MCF 10A (cell line): ENCODE measurements at regions not wholly inside any gene's neighbourhood (a gene's known extent, or its start where the extent isn't known, plus 50 kb on each side); places are given as distances from the start of the nearest gene placed in this dataset.
"Not testable (repeated sequence)": the region's sequence is repeated elsewhere in the genome, so short reads cannot be mapped to it uniquely, and the experiment has no call there.

Source experiments
- BruUV-seq: library from RNA; stranded (reverse); fragments of 400-500 nt; replicated peaks from 2 replicates; lab custom pipeline; 2021; lab: Mats Ljungman, UMichigan
- CTCF ChIA-PET: fragments of 300-600 bp; sonication (Branson Sonifier 250); formaldehyde crosslinking; extraction: SDS; loops from one replicate; lab custom pipeline; 2021; ENCODE audit warnings: antibody characterized with exemption, inconsistent platforms; lab: Yijun Ruan, JAX
- POLR2A ChIA-PET: fragments of 300-600, 350-650 bp; sonication (Branson Sonifier 250); formaldehyde crosslinking; extraction: SDS; loops from one replicate; lab custom pipeline; 2020; ENCODE audit warnings: antibody characterized with exemption, inconsistent platforms; lab: Yijun Ruan, JAX
- DNase-seq: peaks from one replicate; pipeline ENCODE4 v3.0.0-alpha.2; 2018; ENCODE audit not compliant: unreplicated experiment
- H3K27ac Mint-ChIP-seq: one replicate; pipeline ENCODE4 v1.8.0; 2022; ENCODE audit warnings: mild to moderate bottlenecking, low read depth, mixed read lengths; ENCODE audit not compliant: unreplicated experiment
- H3K27me3 Mint-ChIP-seq: one replicate; pipeline ENCODE4 v1.8.0; 2022; ENCODE audit warnings: mixed read lengths; ENCODE audit not compliant: insufficient read depth, unreplicated experiment
- H3K36me3 Mint-ChIP-seq: one replicate; pipeline ENCODE4 v1.8.0; 2022; ENCODE audit warnings: mild to moderate bottlenecking, moderate library complexity, mixed read lengths; ENCODE audit not compliant: insufficient read depth, unreplicated experiment
- H3K4me1 Mint-ChIP-seq: one replicate; pipeline ENCODE4 v1.8.0; 2022; ENCODE audit warnings: mixed read lengths; ENCODE audit not compliant: insufficient read depth, unreplicated experiment
- H3K4me3 Mint-ChIP-seq: one replicate; pipeline ENCODE4 v1.8.0; 2022; ENCODE audit warnings: mild to moderate bottlenecking, moderate library complexity, mixed read lengths; ENCODE audit not compliant: unreplicated experiment
- H3K9me3 Mint-ChIP-seq: one replicate; pipeline ENCODE4 v1.8.0; 2022; ENCODE audit warnings: mixed read lengths; ENCODE audit not compliant: unreplicated experiment
- CTCF ChIP-seq: fragments of 200-600 bp; IDR thresholded peaks from one replicate; pipeline ENCODE4 v1.8.0; 2022; ENCODE audit warnings: antibody characterized with exemption, mild to moderate bottlenecking; ENCODE audit not compliant: unreplicated experiment
- intact Hi-C: fragments of 100-400 bp; cut with micrococcal nuclease; formaldehyde crosslinking; loops from 2 replicates; pipeline ENCODE4 v1.14.1; 2022

- Mint-ChIP-seq H3K27me3 (no peaks in the 10 kb centered on the region), H3K27ac (no peak overlapping the region), H3K9me3 (no peaks in the 10 kb centered on the region), H3K4me3 (no peak overlapping the region), H3K36me3 (no peaks in the 10 kb centered on the region), H3K4me1 (peaks cover 5% of the 10 kb centered on the region)
- intact Hi-C loops, result no loop called here
- no TSS peak for BruUV-seq
- CTCF ChIA-PET, result interaction anchor here (0.7 to 2.1 kb wide), 8 partner anchors 17 to 1789 kb away, joined by 3 to 13 read pairs (median 6); no protein-coding TSS in a partner anchor
- no peak for TF ChIP-seq CTCF
- DNase-seq, result no peak
- POLR2A ChIA-PET, result interaction anchor here (1.6 to 2.8 kb wide), 2 partner anchors 101 to 201 kb away, joined by 3 to 15 read pairs; no protein-coding TSS in a partner anchor
Observed at GRCh38 chr13:110817143-110817542, 97.7 kb downstream of the ANKRD10 start.

DNA sequence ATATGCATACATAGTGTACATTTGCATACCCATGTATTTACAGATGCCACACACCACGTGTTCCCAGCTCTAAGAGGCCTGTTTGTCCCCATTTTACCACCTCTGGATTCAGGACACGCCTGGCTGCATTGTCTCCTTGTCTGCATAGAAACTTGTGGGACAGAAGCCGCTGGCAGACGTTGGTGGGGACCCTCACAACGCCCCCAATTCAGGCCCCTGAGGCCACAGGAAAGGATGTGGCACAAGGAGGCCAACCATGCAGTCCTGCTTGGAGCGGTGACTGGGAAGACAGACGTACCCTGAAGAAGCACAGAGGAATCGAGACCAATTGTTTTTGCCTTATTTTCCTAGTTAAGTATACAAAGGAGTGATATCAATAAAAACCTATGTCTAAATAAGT is 96.1 kb downstream of the ANKRD10 start:
- Mint-ChIP-seq H3K4me1 (peaks cover 5% of the 10 kb centered on the region), H3K36me3 (no peaks in the 10 kb centered on the region), H3K4me3 (no peak overlapping the region), H3K27ac (no peak overlapping the region), H3K27me3 (no peaks in the 10 kb centered on the region), H3K9me3 (no peaks in the 10 kb centered on the region)
- POLR2A ChIA-PET, result interaction anchor here (1.5 to 2.8 kb wide), 3 partner anchors 51 to 202 kb away, joined by 3 to 15 read pairs (median 4); no protein-coding TSS in a partner anchor
- TF ChIP-seq CTCF, result no peak
- intact Hi-C loops, result loop anchor here (1.0 to 2.0 kb wide), 5 partner anchors 103 to 362 kb away; no protein-coding TSS in a partner anchor
- no peak for DNase-seq
- no TSS peak for BruUV-seq
- CTCF ChIA-PET, result interaction anchor here (0.6 to 2.1 kb wide), 23 partner anchors 10 to 629 kb away, joined by 3 to 13 read pairs (median 4); no protein-coding TSS in a partner anchor

- H3K36me3 Mint-ChIP-seq, result no peaks in the 10 kb centered on the region
- peak; percentile 78 for DNase-seq
- H3K9me3 Mint-ChIP-seq, result no peaks in the 10 kb centered on the region
- POLR2A ChIA-PET, result interaction anchor here (0.7 to 2.8 kb wide), 3 partner anchors 17 to 104 kb away, joined by 3 to 15 read pairs (median 5); no protein-coding TSS in a partner anchor
- CTCF ChIA-PET, result interaction anchor here (0.6 to 2.7 kb wide), 26 partner anchors 9 to 599 kb away, joined by 3 to 13 read pairs (median 4); no protein-coding TSS in a partner anchor
- peak; percentile 92 for TF ChIP-seq CTCF
- intact Hi-C loops, result loop anchor here (1.0 to 2.0 kb wide), 5 partner anchors 104 to 363 kb away; no protein-coding TSS in a partner anchor
- BruUV-seq, result no TSS peak
- peaks cover 5% of the 10 kb centered on the region for H3K4me1 Mint-ChIP-seq
- no peak overlapping the region for H3K4me3 Mint-ChIP-seq
- H3K27ac Mint-ChIP-seq, result no peak overlapping the region
- no peaks in the 10 kb centered on the region for H3K27me3 Mint-ChIP-seq
Observed at GRCh38 chr13:110819203-110820014, 95.5 kb downstream of the ANKRD10 start.

- no peak overlapping the region for H3K27ac Mint-ChIP-seq
- ChIA-PET CTCF (interaction anchor here (0.6 to 2.7 kb wide), 6 partner anchors 77 to 615 kb away, joined by 3 to 11 read pairs (median 3); no protein-coding TSS in a partner anchor), POLR2A (interaction anchor here (0.7 to 0.9 kb wide), 3 partner anchors 18 to 137 kb away, joined by 3 to 5 read pairs (median 3); no protein-coding TSS in a partner anchor)
- no TSS peak for BruUV-seq
- intact Hi-C loops, result no loop called here
- H3K27me3 Mint-ChIP-seq, result no peaks in the 10 kb centered on the region
- H3K36me3 Mint-ChIP-seq, result no peaks in the 10 kb centered on the region
- H3K4me1 Mint-ChIP-seq, result peaks cover 2% of the 10 kb centered on the region
- TF ChIP-seq CTCF, result no peak
- no peak overlapping the region for H3K4me3 Mint-ChIP-seq
- no peak for DNase-seq
- no peaks in the 10 kb centered on the region for H3K9me3 Mint-ChIP-seq
Observed at GRCh38 chr13:110820322-110820721, 94.5 kb downstream of the ANKRD10 start.

GRCh38 chr13:110821837-110822668 is 92.8 kb downstream of the ANKRD10 start:
- H3K4me1 Mint-ChIP-seq, H3K27me3 Mint-ChIP-seq, POLR2A ChIA-PET, H3K27ac Mint-ChIP-seq, H3K9me3 Mint-ChIP-seq, intact Hi-C loops, H3K36me3 Mint-ChIP-seq, DNase-seq, BruUV-seq, H3K4me3 Mint-ChIP-seq: not testable (repeated sequence)
- CTCF ChIA-PET, result interaction anchor here (0.6 to 2.7 kb wide), 6 partner anchors 10 to 322 kb away, joined by 3 to 11 read pairs (median 3); no protein-coding TSS in a partner anchor
